22Rv1 (cell line): ENCODE measurements at regions not wholly inside any gene's neighbourhood (a gene's known extent, or its start where the extent isn't known, plus 50 kb on each side); places are given as distances from the start of the nearest gene placed in this dataset.
A peak's percentile ranks its signal among the peaks of the same experiment; 100 is the strongest.
"Not testable (repeated sequence)": the region's sequence is repeated elsewhere in the genome, so short reads cannot be mapped to it uniquely, and the experiment has no call there.

Source experiments
- H3K27ac ChIP-seq: fragments of 450-650 bp; 2 replicates; pipeline ENCODE4 v1.5.1; 2017
- CTCF ChIP-seq: fragments of 450-650 bp; IDR thresholded peaks from 2 replicates; pipeline ENCODE4 v1.5.1; 2017; ENCODE audit warnings: mild to moderate bottlenecking
- ZFX ChIP-seq: fragments of 450-650 bp; IDR thresholded peaks from 2 replicates; pipeline ENCODE4 v1.6.1; 2017; ENCODE audit warnings: antibody characterized with exemption, borderline replicate concordance

- H3K27ac ChIP-seq = no peak overlapping the region
- no peak for TF ChIP-seq ZFX
- no peak for TF ChIP-seq CTCF
These were observed 123.8 kb downstream of the DUSP6 start for GRCh38 chr12:89228491-89228890.

- TF ChIP-seq CTCF (no peak), ZFX (no peak)
- H3K27ac ChIP-seq = no peak overlapping the region
These were observed 124.5 kb downstream of the DUSP6 start for GRCh38 chr12:89227774-89228173.

- TF ChIP-seq ZFX (no peak), CTCF (no peak)
- peak overlapping the region; percentile 47 for H3K27ac ChIP-seq
These were observed 126.4 kb downstream of the DUSP6 start for GRCh38 chr12:89225808-89226411.

GRCh38 chr12:89225401-89225800 is 126.9 kb downstream of the DUSP6 start:
- TF ChIP-seq ZFX (no peak), CTCF (no peak)
- peak overlapping the region; percentile 47 for H3K27ac ChIP-seq

GRCh38 chr12:89222580-89222979 is 129.7 kb downstream of the DUSP6 start:
- H3K27ac ChIP-seq = not testable (repeated sequence)

- no peak overlapping the region for H3K27ac ChIP-seq
- TF ChIP-seq CTCF (no peak), ZFX (no peak)
These were observed 134.8 kb downstream of the DUSP6 start for GRCh38 chr12:89217472-89217871.

- no peak overlapping the region for H3K27ac ChIP-seq
- TF ChIP-seq ZFX = no peak
- TF ChIP-seq CTCF = no peak
These were observed 135.9 kb downstream of the DUSP6 start for GRCh38 chr12:89216211-89216952.
